ENCODE measurements at regions not wholly inside any gene's neighbourhood (a gene's known extent, or its start where the extent isn't known, plus 50 kb on each side); places are given as distances from the start of the nearest gene placed in this dataset.

GRCh38 chr2:123085484-123085883 is 939.6 kb upstream of the CNTNAP5 start:
- Histone ChIP-seq H3K36me3 (ENCODE audit: insufficient read depth in 1 of 2, low read depth in 1 of 2) (no peaks in the 10 kb centered on the region), H3K27ac (no peak overlapping the region), H3K9me3 (no peaks in the 10 kb centered on the region), H3K4me3 (no peak overlapping the region), H3K27me3 (ENCODE audit: insufficient read depth in 3 of 3, low read length in 2 of 3) (no peaks in the 10 kb centered on the region), H3K4me1 (no peaks in the 10 kb centered on the region)
- intact Hi-C loops (cut with DNase I): no loop called here
- WGBS, 3 donors: 38 to 42% (median 39%) methylated on average over 1 of the region's 1 CpG
- ATAC-seq (no peak), DNase-seq (no peak)
- no peak for TF ChIP-seq CTCF (IDR thresholded peaks at IDR 0.05)

- no peak for ATAC-seq
- WGBS, 3 donors: 43 to 45% (median 43%) methylated on average over 6 of the region's 6 CpGs
Observed at GRCh38 chr2:123086613-123087385, 938.3 kb upstream of the CNTNAP5 start.

GRCh38 chr2:123091471-123091870 is 933.6 kb upstream of the CNTNAP5 start:
- WGBS, 3 donors: 91 to 100% (median 99%) methylated on average over 2 of the region's 2 CpGs
- no peaks in the 10 kb centered on the region for H3K36me3 ChIP-seq (ENCODE audit: insufficient read depth in 1 of 2, low read depth in 1 of 2)
- DNase-seq: no peak
- no peak for ATAC-seq
- TF ChIP-seq CTCF (IDR thresholded peaks at IDR 0.05): no peak
- no peaks in the 10 kb centered on the region for H3K27me3 ChIP-seq (ENCODE audit: insufficient read depth in 3 of 3, low read length in 2 of 3)
- H3K27ac ChIP-seq: no peak overlapping the region
- H3K4me1 ChIP-seq: no peaks in the 10 kb centered on the region
- no peaks in the 10 kb centered on the region for H3K9me3 ChIP-seq
- intact Hi-C loops (cut with DNase I): no loop called here
- H3K4me3 ChIP-seq: no peak overlapping the region

More at GRCh38 chr2:123086613-123087385, 938.3 kb upstream of the CNTNAP5 start:
- Histone ChIP-seq H3K27ac (no peak overlapping the region), H3K4me3 (no peak overlapping the region), H3K27me3 (ENCODE audit: insufficient read depth in 3 of 3, low read length in 2 of 3) (no peaks in the 10 kb centered on the region), H3K4me1 (no peaks in the 10 kb centered on the region), H3K36me3 (ENCODE audit: insufficient read depth in 1 of 2, low read depth in 1 of 2) (no peaks in the 10 kb centered on the region), H3K9me3 (no peaks in the 10 kb centered on the region)
- no peak for TF ChIP-seq CTCF (IDR thresholded peaks at IDR 0.05)
- no peak for DNase-seq
- intact Hi-C loops (cut with DNase I): no loop called here

- Histone ChIP-seq H3K4me3 (no peak overlapping the region), H3K27ac (no peak overlapping the region), H3K36me3 (ENCODE audit: insufficient read depth in 1 of 2, low read depth in 1 of 2) (no peaks in the 10 kb centered on the region), H3K27me3 (ENCODE audit: insufficient read depth in 3 of 3, low read length in 2 of 3) (no peaks in the 10 kb centered on the region), H3K4me1 (no peaks in the 10 kb centered on the region), H3K9me3 (no peaks in the 10 kb centered on the region)
- no peak for TF ChIP-seq CTCF (IDR thresholded peaks at IDR 0.05)
- DNase-seq (no peak), ATAC-seq (no peak)
- intact Hi-C loops (cut with DNase I): no loop called here
- WGBS, 3 donors: 28 to 59% (median 49%) methylated on average over 2 of the region's 2 CpGs
Observed at GRCh38 chr2:123093199-123093598, 931.9 kb upstream of the CNTNAP5 start.
